Hippocampal formation (tissue), 2 donors: ENCODE measurements at regions not wholly inside any gene's neighbourhood (a gene's known extent, or its start where the extent isn't known, plus 50 kb on each side); places are given as distances from the start of the nearest gene placed in this dataset.
"Not testable (repeated sequence)": the region's sequence is repeated elsewhere in the genome, so short reads cannot be mapped to it uniquely, and the experiment has no call there.

ENCODE experiments used
- DNase-seq, 2 donors: peaks; one replicate each; lab custom pipeline; 2025; lab: John Stamatoyannopoulos, UW

DNA sequence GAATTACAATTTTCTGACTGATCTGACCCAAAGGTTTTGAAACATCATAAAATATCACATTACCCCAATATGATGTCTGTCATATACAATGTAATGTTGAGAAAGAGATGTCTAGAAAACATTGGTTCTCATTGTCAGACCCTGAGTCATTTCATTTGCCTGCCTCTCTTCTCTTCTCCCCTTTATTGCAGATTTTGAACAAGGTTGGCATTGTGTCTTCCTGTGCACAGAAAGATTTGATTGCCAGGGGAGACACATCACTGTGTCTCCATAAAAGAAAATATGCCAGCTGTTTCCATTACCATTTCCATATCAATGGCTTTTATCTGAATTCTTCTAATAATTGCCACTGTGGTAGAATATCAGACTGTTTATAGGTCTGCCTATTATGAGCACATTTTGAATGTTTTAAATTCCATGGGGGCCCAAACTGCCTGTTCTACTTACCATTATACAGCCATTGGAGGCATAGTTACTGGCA is 65.6 kb downstream of the IFI44 start:
- no peak for DNase-seq

DNA sequence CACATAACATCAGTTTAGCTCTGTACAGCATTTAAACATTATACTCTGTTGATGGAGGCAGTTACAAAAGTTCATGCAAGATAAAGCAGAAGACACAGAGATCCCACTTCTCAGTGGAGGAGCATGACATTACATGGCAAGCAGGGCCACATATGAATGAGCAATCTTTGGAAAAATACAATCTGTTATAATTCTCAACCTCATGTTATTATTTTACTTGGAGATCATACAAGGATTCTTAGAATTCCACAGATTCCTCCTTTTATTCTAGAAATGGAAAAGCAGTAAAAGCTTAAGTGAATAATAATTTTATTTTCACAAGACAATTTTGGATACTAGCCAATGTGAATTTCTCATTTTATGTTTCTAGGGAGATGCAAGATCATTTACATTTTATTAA is 66.6 kb downstream of the IFI44 start:
- DNase-seq: no peak

DNA sequence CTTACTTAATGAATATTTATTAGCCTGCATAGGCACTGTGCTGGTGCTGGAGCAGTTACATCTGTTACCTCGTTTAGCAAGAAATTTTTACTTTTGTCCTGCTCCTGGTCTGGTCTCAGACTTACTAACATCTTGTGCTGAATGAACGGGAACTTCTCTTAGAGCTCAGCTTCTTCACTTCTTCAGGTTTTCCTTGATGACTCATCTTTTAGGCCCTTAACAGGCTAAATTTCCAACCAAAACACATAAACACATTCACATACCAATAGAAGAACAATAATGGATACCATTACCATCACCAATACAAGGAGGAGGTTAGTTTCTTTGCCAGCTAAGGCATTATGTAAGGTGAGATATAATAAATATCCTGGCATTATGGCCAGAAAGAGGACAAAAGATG is 68.9 kb downstream of the IFI44 start:
- no peak for DNase-seq

DNA sequence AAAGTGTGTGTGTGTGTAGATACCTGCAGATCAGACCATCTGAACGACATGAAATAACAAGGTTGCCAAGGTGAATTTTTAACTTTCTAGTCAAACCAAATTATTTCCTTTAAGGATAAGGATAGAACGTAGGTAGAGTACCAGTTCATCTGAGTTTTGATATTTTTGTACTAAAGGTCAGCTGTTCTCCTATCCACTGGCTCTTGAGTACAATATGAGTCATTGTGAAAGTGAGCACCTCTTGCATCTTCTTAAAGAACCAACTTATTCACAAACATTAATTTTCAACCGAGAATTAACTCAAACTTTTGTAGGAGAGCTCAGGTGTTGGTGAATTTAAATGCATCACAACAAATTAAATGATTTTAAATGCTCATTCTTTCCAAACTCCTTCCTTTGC is 71.5 kb downstream of the IFI44 start:
- DNase-seq: no peak

DNA sequence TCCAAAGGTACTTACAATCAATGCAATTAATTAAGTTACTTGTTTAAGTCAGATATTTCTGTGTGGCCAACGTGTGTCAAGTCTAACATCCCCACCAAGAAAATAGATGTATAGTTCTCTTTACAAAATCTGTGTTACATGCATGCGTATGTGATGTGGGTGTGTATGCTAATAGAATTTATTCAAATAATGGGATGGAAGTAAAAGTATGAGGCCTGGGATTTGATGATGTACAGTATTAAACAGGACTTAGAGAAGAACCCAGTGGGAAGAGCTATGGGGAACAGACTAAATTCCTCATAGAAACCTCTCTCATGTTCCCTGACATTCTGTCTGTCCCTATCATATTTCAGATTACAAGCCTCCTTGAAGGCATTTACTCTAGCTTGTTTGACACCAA is 72.5 kb downstream of the IFI44 start:
- no peak for DNase-seq

DNA sequence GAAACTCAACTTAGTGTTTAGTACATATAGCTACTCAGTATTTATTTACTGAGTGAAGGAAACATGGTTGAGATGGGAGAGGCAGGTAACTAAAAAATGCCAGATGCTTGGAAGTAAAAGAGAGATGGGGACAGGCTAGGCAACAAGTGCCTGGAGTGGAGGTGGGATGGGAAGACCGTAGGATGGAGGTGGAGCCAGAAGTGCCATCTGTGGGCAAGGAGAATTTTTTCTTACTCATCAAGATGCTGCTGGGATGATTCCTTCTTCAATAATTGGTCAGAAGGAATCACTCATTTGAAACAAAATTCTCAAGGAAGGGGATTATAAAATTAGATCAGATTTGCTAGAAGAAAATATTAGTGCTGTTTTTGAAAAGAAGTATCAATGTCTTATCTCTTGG is 72.9 kb downstream of the IFI44 start:
- no peak for DNase-seq

DNA sequence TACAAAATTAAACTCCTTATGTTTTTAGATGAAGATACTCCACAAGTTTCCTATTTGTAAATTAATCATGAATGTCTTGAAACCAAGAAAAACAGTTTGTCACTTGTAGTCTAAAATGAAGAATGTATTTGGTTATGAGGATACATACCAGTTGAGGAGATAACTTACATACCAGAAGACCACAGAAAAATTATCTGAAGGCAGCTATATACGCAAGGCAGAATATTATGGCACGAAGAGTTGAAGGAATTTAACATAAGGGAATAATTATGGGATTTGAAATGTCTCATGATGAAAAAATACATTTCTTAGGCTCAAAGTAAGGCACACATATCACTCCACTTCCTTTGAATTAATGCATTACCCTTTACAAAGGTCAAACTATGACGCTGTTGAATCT is 73.3 kb downstream of the IFI44 start:
- no peak for DNase-seq

DNA sequence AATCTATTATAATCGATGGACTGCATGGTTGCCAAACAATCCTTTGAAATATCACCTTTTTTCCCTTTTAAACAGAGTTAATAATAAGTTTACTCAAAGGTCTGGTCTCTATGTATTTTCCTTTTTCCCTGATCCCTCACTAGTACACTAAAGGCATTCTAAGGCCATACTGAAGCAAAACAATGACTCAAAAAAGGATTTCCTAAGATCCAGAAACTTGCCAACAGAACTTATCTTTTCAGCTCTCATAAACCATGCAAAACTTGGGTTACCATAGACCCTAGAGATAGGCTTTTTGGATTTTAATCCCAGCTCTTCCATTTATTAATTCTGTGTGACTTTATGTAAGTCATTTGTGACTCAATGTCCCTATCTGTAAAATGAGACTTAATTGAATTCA is 77.1 kb downstream of the IFI44 start:
- no peak for DNase-seq

DNA sequence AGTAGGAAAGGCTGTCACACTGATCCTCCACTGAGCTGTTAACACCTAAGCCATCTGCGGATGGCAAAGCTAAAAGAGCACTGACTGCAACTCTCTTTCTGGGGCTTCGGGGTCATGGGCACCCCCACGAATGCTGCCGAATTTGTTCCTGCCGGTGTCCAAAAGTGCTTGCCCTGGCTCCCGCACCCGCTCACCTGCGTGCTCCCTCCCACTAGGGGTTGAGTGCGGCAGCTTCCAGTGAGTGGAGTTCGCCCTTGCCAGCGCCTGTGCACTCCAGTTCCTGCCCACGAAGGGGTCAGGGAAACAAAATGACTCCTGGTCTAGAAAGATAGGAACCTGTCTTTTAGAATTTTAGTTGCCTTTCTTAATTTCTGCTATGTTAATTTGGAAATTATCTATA is 78.7 kb downstream of the IFI44 start:
- no peak for DNase-seq

DNA sequence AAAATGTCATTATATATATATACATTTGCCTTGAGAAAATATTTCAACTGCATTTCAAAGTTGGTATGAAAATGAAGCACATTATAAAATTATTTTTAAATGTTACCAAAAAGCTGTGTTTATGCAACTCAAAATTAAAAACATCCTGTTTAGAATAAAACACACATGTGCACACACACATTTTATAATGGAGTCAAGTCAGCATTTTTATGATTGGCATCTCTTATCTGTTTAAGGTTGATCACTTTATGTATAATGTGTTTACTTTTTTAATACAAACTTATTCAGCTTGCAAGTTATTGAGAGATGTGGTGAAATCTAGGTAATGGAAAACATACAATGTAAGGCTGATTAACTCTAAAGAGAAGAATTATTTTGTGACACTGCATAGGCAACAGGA is 80.4 kb downstream of the IFI44 start:
- DNase-seq: no peak

DNA sequence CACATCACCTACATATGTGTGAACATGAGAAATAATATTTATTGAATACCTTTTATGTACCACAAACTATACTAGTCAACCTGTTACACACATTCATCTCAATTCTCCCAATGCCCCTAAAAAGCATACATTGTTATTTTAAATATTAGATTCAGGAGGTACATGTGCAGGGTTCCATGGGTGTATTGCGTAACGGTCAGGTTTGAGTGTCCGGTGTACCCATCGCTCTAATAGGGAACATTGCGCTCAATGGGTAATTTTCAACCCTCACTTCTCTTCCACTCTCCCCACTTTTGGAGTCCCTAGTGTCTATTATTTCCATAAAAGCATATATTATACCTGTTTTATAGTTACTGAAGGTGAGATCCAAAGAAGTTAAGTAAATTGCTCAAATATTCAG is 82.0 kb downstream of the IFI44 start:
- DNase-seq: no peak

DNA sequence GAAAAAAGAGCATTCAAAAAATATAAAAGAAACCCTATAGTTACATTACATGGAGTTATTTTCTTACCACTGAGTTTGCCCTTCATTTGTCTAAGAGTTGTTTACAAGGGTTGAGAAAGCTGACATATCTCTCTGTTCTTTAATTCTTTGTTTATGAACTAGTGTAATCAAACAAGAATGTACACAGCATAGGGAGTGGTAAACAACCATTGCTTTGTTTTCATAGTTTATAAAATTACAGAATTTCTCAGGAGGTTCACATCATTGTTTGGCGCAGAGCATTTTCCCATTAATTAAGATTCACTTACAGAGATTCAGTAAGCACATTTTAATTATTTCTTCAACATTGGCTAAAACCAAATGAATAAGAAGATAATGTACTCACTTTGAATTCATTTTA is 87.6 kb downstream of the IFI44 start:
- DNase-seq: no peak

DNA sequence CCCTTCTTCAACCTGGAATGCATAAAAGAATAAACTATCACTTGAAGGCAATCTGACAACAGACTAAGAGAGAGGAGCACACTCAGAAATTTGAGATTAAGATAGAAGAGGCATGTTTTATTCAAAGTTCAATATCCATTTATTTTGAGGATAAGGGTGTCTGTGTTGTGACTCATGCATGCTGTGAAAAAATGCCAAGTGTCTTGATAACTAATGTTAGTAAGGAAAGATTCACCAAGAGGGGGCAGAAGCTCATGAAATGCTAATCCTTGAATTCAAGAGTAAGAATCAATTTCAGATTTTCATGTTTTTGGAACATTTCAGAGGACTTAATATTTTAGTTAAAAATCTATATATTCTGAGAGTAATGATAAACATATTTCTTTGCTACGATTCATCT is 94.0 kb downstream of the IFI44 start:
- no peak for DNase-seq

DNA sequence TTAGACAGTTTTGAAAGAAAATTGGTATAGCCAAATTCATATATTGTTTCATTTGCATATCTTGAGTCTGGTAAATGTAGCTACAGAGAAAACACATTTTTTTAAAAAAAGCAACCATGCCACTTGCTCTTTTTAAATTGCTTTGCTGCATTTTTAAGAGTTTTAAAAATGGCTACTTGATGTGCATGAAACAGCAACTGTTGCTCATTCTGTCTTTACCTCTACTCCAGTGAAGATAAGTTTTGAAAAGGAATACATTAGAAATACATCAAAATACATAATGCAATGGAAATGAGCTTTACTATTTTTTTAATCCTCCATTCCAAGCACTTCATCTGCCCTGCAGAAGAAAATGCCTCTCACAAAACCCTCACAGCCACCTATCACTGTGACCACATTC is 95.5 kb downstream of the IFI44 start:
- DNase-seq: no peak

DNA sequence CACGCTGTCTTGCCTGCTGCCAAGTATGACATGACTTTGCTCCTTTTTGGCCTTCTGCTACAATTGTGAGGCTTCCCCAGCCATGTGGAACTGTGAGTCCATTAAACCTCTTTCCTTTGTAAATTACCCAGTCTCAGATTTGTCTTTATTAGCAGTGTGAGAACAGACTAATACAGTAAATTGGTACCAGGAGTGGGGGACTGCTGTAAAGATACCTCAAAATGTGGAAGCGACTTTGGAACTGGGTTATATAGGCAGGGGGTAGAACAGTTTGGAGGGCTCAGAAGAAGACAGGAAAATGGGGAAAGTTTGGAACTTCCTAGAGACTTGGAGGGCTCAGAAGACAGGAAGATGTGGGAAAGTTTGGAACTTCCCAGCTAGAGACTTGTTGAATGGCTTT is 104.0 kb downstream of the IFI44 start:
- not testable (repeated sequence) for DNase-seq

DNA sequence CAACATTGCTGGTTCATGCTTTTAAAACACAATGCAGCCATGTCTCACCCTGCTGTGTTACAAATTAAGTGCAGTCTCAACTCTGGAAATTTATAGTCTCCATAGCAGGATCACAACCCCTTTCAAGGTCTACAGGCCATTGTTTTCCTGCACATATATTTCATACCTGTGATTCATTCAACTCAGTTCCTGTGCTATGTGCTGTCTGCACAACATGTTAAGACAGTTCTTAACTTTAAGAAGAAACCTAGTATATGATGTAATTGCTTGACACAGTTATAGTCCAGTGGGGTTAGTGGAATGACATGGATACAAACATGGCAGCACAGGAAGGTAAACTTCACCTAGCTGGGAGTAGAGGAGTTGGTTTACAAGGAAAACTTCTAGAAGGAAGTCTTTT is 106.4 kb downstream of the IFI44 start:
- no peak for DNase-seq

DNA sequence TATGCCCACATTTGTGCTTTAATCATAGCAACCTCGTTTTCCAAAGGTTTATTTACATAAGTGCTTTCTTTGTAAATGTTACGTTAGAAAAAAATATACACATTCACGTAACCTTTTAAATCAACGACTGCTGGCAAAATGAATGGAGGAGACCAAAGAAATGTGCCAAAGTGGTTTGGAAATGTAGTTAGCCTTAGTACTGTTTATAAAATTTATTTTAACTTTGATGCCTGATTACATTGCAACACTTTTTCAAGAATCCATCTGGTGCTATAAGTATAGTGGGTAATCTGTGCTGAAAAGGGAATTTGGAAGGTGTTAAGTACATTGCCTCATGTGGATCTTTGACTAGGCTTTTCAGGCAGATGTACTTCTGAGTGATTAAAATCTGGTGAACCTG is 108.9 kb downstream of the IFI44 start:
- peak in 1 of 2 donors; percentile 2 for DNase-seq

DNA sequence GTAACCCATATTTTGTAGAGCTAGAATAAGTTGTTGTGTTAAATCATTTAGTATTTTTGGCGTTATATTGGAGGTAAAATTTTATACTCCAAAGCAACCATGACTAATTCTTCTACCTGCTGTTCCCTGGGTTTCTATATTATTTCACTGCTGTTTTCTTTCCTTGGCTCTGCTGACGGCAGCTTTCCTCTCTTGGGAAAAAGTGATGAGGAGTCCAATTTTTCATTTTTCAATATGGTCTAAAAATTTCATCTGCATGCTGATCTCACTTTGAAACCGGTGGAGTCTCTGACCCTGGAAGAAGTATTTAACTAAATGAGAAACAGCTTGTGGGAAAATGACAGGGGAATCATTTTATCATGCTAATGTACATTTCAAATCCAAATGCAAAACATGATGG is 110.2 kb downstream of the IFI44 start:
- DNase-seq: peak in 1 of 2 donors; percentile 13

DNA sequence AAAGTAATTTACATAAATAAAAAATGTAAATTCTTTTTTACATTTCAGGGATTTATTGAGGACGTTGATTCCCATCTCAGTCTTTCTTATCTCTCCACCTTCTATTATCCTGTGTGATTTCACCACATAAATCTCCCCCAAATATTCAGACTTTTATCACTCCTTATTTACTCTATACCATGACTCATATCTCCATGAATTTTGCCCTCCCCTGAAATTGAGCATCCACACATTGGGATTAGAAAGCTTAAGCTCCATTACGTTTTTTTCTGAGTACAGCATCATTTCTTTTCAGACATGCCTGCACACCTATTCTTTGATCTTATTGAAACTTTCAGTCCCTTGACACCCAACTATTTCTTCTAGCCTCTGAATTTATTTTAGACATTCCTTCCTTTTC is 111.2 kb downstream of the IFI44 start:
- DNase-seq: no peak

DNA sequence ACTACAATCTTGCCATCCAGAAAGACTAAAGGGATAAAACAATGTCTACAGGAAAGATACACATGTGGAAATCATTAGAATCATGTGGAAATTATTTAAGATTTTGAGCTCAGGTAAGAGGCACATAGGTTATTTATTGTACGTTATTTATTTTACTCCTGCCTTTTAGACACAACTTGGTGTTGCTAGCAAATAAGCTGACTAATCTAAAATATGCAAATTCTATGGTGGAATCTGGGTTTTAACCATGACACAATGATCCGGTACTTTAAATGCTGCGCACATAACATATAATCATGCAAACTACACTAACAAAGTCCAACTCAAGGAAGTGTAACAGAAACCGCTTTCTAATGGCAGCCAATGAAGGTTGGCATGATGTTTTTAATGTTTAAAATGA is 112.5 kb downstream of the IFI44 start:
- no peak for DNase-seq

DNA sequence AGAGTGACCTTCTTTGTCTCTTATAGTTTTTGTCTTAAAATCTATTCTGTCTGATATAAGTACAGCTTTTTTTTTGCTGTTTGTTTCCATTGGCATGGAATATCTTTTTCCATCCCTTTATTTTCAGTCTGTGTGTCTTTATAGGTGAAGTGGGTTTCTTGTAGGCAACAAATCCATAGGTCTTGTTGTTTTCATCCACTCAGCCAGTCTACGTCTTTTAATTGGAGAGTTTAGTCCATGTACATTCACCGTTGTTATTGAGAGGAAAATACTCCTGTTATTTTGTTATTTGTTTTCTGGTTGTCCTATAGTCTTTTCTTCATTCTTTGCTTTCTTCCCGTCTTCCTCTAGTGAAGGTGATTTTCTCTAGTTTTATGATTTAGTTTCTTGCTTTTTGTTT is 115.9 kb downstream of the IFI44 start:
- no peak for DNase-seq

DNA sequence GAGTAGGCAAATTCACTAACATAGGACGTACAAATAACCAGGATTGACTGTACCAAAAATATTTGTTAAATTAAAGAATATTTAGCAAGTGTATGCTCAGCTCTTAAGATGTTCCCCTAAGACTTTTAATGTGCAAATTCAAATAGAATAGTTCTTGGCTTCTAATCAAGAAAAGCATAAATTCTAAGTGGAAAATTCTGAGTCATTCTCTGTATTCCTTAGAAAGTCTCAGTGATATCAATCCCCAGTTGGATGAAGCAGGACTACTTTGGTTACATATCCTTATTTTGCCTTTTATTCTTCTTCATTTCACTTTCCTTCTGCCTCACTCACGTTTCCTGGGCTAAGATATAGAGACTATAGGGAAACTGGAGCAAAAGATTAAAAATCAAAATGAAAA is 130.2 kb downstream of the IFI44 start:
- DNase-seq: no peak

DNA sequence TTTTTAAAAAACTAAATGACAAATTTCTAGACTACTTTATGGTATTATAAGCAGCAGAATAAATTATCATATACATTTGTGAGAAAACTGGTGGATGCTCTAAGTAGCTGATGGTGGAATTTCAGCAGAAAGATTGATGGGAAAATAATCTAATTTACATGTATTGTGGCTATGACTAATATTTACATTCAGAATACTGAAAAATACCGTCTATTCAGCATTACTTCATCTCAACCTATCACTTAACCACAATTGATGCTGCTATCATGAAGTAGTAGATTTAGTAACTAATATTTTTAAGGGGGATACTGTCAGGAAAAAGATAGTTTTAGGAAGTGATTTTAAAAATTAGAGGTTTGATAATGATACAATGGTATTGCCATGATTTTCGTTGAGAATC is 137.9 kb downstream of the IFI44 start:
- DNase-seq: no peak

DNA sequence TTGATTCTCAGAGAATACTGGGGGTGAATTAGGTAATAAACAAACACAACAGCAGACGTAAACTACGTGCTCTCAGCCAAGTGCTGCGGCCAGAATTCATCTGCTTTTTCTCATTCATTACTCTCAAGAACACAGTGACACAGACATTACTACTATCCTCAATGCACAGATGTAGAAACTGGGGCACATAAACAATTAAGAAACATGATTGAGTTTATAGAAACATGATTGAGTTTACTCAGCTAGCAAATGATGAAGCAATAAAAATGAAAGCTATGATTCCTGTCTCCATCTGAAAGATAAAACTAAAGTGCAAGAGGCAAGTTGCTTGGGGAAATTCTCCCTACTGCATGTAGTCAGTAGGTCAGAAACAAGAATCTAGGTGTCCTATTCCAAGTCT is 140.5 kb downstream of the IFI44 start:
- no peak for DNase-seq

DNA sequence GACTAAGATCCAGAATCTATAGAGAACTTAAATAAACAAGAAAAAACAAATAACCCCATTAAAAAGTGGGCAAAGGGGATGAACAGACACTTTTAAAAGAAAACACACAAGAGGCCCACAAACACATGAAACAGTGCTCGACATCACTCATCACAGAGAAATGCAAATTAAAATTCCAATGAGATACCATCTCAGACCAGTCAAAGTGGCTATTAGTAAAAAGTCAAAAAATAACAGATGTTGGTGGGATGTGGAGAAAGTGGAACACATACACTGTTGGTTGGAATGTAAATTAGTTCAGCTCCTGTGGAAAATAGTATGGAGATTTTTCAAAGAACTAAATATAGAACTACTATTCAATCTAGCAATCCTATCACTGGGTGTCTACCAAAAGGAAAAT is 143.1 kb downstream of the IFI44 start:
- no peak for DNase-seq
